DND-41 (cell line): ENCODE measurements at regions not wholly inside any gene's neighbourhood (a gene's known extent, or its start where the extent isn't known, plus 50 kb on each side); places are given as distances from the start of the nearest gene placed in this dataset.

Source experiments
- EZH2 ChIP-seq: IDR thresholded peaks from 3 replicates; pipeline ENCODE4 v1.6.1; 2012; ENCODE audit warnings: borderline replicate concordance, low read depth, mild to moderate bottlenecking, moderate library complexity, low read length, inconsistent platforms; ENCODE audit not compliant: severe bottlenecking
- TF ChIP-seq, protein P1 (sequence below): IDR thresholded peaks from 2 replicates; pipeline ENCODE4 v1.5.1; 2012; ENCODE audit warnings: borderline replicate concordance, low read length, moderate library complexity, mild to moderate bottlenecking; ENCODE audit not compliant: poor library complexity, severe bottlenecking; ENCODE audit errors: extremely low read depth

DNA sequence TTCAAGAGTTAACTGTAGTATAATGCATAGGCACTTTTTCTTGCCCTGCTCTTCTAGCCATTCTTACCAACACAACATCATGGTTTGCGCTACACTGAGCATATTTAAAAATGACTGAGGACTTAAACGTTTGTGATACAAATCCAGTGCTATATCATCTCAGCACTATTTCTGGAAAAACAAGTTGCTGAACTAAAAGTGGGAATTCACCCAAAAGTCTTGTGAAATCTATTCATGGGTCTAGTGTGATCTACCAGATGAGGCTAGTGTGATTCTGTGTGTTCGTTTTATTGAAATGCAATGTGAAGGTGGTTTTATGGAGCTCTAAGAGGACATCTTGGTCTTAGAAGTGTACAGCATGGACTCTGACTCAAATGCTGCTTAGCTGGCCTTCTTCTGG lies 584.6 kb upstream of the POM121L12 start:
- TF ChIP-seq, protein P1, sequence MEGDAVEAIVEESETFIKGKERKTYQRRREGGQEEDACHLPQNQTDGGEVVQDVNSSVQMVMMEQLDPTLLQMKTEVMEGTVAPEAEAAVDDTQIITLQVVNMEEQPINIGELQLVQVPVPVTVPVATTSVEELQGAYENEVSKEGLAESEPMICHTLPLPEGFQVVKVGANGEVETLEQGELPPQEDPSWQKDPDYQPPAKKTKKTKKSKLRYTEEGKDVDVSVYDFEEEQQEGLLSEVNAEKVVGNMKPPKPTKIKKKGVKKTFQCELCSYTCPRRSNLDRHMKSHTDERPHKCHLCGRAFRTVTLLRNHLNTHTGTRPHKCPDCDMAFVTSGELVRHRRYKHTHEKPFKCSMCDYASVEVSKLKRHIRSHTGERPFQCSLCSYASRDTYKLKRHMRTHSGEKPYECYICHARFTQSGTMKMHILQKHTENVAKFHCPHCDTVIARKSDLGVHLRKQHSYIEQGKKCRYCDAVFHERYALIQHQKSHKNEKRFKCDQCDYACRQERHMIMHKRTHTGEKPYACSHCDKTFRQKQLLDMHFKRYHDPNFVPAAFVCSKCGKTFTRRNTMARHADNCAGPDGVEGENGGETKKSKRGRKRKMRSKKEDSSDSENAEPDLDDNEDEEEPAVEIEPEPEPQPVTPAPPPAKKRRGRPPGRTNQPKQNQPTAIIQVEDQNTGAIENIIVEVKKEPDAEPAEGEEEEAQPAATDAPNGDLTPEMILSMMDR: no peak
- TF ChIP-seq EZH2: no peak
